ENCODE measurements at regions not wholly inside any gene's neighbourhood (a gene's known extent, or its start where the extent isn't known, plus 50 kb on each side); places are given as distances from the start of the nearest gene placed in this dataset.
A peak's percentile ranks its signal among the peaks of the same experiment; 100 is the strongest.

- ChIA-PET CTCF (no interaction called here), POLR2A (ENCODE audit: low non-redundant PET) (no interaction called here)
- DNase-seq (ENCODE audit: low spot score): no peak
- no TSS peak for BruUV-seq (replicated peaks)
- intact Hi-C loops (cut with micrococcal nuclease; ENCODE audit: unreplicated experiment): no loop called here
- peak overlapping the region; percentile 46 for H3K4me3 ChIP-seq (ENCODE audit: low read depth, low read length, poor library complexity, severe bottlenecking)
- no peaks in the 10 kb centered on the region for H3K27me3 ChIP-seq (replicated peaks; ENCODE audit: insufficient read depth, low read depth, low read length, poor library complexity)
- peaks cover 23% of the 10 kb centered on the region for H3K4me1 ChIP-seq (ENCODE audit: insufficient read depth, low read length, poor library complexity, severe bottlenecking)
- TF ChIP-seq CTCF (conservative IDR thresholded peaks at IDR 0.05; ENCODE audit: low read depth, low read length): no peak
- TF ChIP-seq EZH2 (IDR thresholded peaks at IDR 0.05; ENCODE audit: borderline replicate concordance, low read depth, low read length, poor library complexity, severe bottlenecking): no peak
- no peaks in the 10 kb centered on the region for H3K36me3 ChIP-seq (ENCODE audit: insufficient read depth, low read length, poor library complexity, severe bottlenecking)
- no peak overlapping the region for H3K27ac ChIP-seq (ENCODE audit: low read depth, low read length, poor library complexity, severe bottlenecking)
- no peaks in the 10 kb centered on the region for H3K9me3 ChIP-seq (ENCODE audit: low read depth, low read length, poor library complexity, severe bottlenecking)
Observed at GRCh38 chr14:50002926-50003212, 110.0 kb downstream of the ARF6 start.

GRCh38 chr14:50003213-50004021 lies 110.5 kb downstream of the ARF6 start:
- Histone ChIP-seq H3K27me3 (replicated peaks; ENCODE audit: insufficient read depth, low read depth, low read length, poor library complexity) (no peaks in the 10 kb centered on the region), H3K27ac (ENCODE audit: low read depth, low read length, poor library complexity, severe bottlenecking) (no peak overlapping the region), H3K36me3 (ENCODE audit: insufficient read depth, low read length, poor library complexity, severe bottlenecking) (no peaks in the 10 kb centered on the region), H3K9me3 (ENCODE audit: low read depth, low read length, poor library complexity, severe bottlenecking) (no peaks in the 10 kb centered on the region), H3K4me3 (ENCODE audit: low read depth, low read length, poor library complexity, severe bottlenecking) (peak overlapping the region; percentile 46), H3K4me1 (ENCODE audit: insufficient read depth, low read length, poor library complexity, severe bottlenecking) (peaks cover 23% of the 10 kb centered on the region)
- DNase-seq (ENCODE audit: low spot score): peak; percentile 55
- POLR2A ChIA-PET (ENCODE audit: low non-redundant PET): no interaction called here
- no peak for TF ChIP-seq CTCF (conservative IDR thresholded peaks at IDR 0.05; ENCODE audit: low read depth, low read length)
- TF ChIP-seq EZH2 (IDR thresholded peaks at IDR 0.05; ENCODE audit: borderline replicate concordance, low read depth, low read length, poor library complexity, severe bottlenecking): no peak
- BruUV-seq (replicated peaks): no TSS peak
- CTCF ChIA-PET: no interaction called here
- intact Hi-C loops (cut with micrococcal nuclease; ENCODE audit: unreplicated experiment): no loop called here

- Histone ChIP-seq H3K9me3 (ENCODE audit: low read depth, low read length, poor library complexity, severe bottlenecking) (no peaks in the 10 kb centered on the region), H3K4me3 (ENCODE audit: low read depth, low read length, poor library complexity, severe bottlenecking) (no peak overlapping the region), H3K27ac (ENCODE audit: low read depth, low read length, poor library complexity, severe bottlenecking) (no peak overlapping the region), H3K4me1 (ENCODE audit: insufficient read depth, low read length, poor library complexity, severe bottlenecking) (peaks cover 11% of the 10 kb centered on the region), H3K36me3 (ENCODE audit: insufficient read depth, low read length, poor library complexity, severe bottlenecking) (no peaks in the 10 kb centered on the region), H3K27me3 (replicated peaks; ENCODE audit: insufficient read depth, low read depth, low read length, poor library complexity) (no peaks in the 10 kb centered on the region)
- TF ChIP-seq EZH2 (IDR thresholded peaks at IDR 0.05; ENCODE audit: borderline replicate concordance, low read depth, low read length, poor library complexity, severe bottlenecking): no peak
- TF ChIP-seq CTCF (conservative IDR thresholded peaks at IDR 0.05; ENCODE audit: low read depth, low read length): no peak
- ChIA-PET POLR2A (ENCODE audit: low non-redundant PET) (no interaction called here), CTCF (no interaction called here)
- no TSS peak for BruUV-seq (replicated peaks)
- intact Hi-C loops (cut with micrococcal nuclease; ENCODE audit: unreplicated experiment): no loop called here
- no peak for DNase-seq (ENCODE audit: low spot score)
Observed at GRCh38 chr14:50006141-50006540, 110.2 kb downstream of the VCPKMT start.

Data from A673 (cell line).